Activated CD8-positive, alpha-beta T cell treated with anti-CD3 and anti-CD28 coated beads for 36 hours (primary cell): ENCODE measurements at regions not wholly inside any gene's neighbourhood (a gene's known extent, or its start where the extent isn't known, plus 50 kb on each side); places are given as distances from the start of the nearest gene placed in this dataset.

Experiments used
- ATAC-seq: fragments of 200-7000 bp; cut with Tn5 transposase; one replicate; pipeline ENCODE4 v1.10.0; 2021; ENCODE audit warnings: mild to moderate bottlenecking, moderate library complexity
- CTCF ChIA-PET: fragments of 350-600 bp; sonication (Branson Sonifier 250); formaldehyde crosslinking; loops from one replicate; lab custom pipeline; 2021; ENCODE audit warnings: antibody characterized with exemption; lab: Charles Lee
- POLR2A ChIA-PET: fragments of 350-600 bp; sonication (Branson Sonifier 250); formaldehyde crosslinking; loops from one replicate; lab custom pipeline; 2021; ENCODE audit warnings: antibody characterized with exemption; lab: Charles Lee
- DNase-seq: peaks from one replicate; pipeline ENCODE4 v3.0.0-alpha.2; 2020
- H3K27ac Mint-ChIP-seq: one replicate; pipeline ENCODE4 v1.8.0; 2021; ENCODE audit warnings: mild to moderate bottlenecking, mixed read lengths
- H3K27me3 Mint-ChIP-seq: one replicate; pipeline ENCODE4 v1.8.0; 2021; ENCODE audit warnings: mixed read lengths
- H3K36me3 Mint-ChIP-seq: one replicate; pipeline ENCODE4 v1.8.0; 2021; ENCODE audit warnings: low read depth, mixed read lengths
- H3K4me1 Mint-ChIP-seq: one replicate; pipeline ENCODE4 v1.8.0; 2021; ENCODE audit warnings: low read depth, mixed read lengths
- H3K4me3 Mint-ChIP-seq: one replicate; pipeline ENCODE4 v1.8.0; 2021; ENCODE audit warnings: mild to moderate bottlenecking, moderate library complexity, mixed read lengths
- H3K9me3 Mint-ChIP-seq: one replicate; pipeline ENCODE4 v1.8.0; 2021; ENCODE audit warnings: mixed read lengths
- intact Hi-C: fragments of 100-400 bp; cut with micrococcal nuclease; formaldehyde crosslinking; loops from one replicate; pipeline ENCODE4 v1.10.0; 2022
- TF ChIP-seq, protein P1 (sequence below): fragments of 200-600 bp; IDR thresholded peaks from one replicate; pipeline ENCODE4 v1.8.0; 2022; ENCODE audit warnings: antibody characterized with exemption, mild to moderate bottlenecking

DNA sequence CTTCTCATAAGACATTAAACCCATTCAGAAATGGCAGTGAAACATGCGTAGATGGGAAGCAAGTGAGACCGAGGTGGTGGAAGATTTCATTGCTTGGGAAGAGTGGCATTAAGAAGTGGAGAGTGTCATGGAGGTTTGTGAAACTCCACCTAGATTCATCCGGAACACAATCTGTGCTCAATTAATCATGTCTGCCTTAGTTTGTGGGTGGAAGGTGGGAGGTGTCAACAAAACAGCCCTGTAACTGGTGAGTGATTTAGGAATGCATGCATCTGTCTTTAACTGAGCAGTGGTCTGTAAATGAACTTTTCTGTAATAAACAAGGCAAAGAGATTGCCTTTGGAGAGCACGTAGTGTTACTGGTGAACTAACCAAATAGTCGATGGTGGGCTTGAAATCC is 113.7 kb downstream of the WNT5A start:
- CTCF ChIA-PET: no interaction called here
- intact Hi-C loops: no loop called here
- Mint-ChIP-seq H3K27ac (no peak overlapping the region), H3K4me1 (no peaks in the 10 kb centered on the region), H3K36me3 (no peaks in the 10 kb centered on the region), H3K27me3 (peaks cover 4% of the 10 kb centered on the region), H3K4me3 (no peak overlapping the region), H3K9me3 (peaks cover 2% of the 10 kb centered on the region)
- POLR2A ChIA-PET: no interaction called here
- no peak for DNase-seq
- ATAC-seq: no peak
- TF ChIP-seq, protein P1, sequence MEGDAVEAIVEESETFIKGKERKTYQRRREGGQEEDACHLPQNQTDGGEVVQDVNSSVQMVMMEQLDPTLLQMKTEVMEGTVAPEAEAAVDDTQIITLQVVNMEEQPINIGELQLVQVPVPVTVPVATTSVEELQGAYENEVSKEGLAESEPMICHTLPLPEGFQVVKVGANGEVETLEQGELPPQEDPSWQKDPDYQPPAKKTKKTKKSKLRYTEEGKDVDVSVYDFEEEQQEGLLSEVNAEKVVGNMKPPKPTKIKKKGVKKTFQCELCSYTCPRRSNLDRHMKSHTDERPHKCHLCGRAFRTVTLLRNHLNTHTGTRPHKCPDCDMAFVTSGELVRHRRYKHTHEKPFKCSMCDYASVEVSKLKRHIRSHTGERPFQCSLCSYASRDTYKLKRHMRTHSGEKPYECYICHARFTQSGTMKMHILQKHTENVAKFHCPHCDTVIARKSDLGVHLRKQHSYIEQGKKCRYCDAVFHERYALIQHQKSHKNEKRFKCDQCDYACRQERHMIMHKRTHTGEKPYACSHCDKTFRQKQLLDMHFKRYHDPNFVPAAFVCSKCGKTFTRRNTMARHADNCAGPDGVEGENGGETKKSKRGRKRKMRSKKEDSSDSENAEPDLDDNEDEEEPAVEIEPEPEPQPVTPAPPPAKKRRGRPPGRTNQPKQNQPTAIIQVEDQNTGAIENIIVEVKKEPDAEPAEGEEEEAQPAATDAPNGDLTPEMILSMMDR: no peak

DNA sequence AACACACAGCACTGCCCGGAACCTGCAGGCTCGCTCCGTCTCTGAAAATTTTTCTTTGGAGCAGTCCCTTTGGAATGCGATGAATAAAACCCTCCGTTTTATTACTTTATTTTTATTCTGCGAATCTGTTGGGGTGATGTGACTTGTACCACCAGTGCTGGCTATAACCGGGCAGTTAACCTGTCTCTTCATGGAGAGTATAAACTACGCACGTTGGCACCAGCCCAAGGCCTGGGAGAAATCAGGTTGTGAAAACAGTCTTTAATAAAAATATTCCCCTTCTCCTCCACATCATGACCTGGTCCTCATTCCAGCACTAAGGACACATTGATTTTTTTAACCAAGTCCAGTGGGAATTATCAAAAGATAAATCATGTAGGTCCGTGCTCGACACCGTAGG is 116.8 kb downstream of the WNT5A start:
- CTCF ChIA-PET: no interaction called here
- TF ChIP-seq, protein P1: no peak
- no peak for ATAC-seq

DNA sequence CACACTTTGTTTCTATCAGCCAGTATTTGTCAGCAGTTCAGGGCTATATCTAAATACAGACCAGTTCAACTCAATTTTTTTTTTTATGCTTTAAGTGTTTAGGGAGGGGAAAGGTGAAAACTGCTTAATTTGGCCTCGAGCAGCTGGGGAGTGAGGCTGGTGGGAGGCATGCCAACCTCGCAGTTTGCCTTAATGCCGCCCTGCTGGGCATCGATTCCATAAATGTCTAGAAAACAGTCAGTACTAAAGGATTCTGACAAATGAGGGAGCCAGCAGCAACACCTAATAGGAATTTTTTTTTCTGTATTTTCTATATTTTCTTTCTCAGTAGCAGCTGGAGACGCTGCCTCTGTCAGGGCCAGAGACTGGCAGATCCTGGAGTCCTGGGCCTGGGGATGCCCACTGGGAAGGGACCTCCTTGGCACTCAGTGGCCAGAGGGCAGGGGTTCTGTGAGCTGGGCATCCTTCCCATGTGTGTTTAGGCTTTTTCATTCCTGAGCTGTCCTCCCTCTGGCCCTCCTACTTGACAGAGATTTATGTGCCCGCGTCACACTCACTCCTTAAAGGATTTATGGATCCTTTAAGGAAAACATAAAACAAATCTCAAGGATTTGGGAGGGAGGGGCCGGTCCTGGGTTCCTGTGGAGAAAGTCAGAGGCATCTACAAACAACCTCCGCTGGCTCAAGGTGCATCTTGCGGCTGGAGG is 117.8 kb downstream of the WNT5A start:
- TF ChIP-seq, protein P1: no peak
- Mint-ChIP-seq H3K9me3 (peaks cover 2% of the 10 kb centered on the region), H3K27ac (no peak overlapping the region), H3K27me3 (peaks cover 4% of the 10 kb centered on the region), H3K4me3 (no peak overlapping the region), H3K36me3 (no peaks in the 10 kb centered on the region), H3K4me1 (no peaks in the 10 kb centered on the region)
- ATAC-seq: no peak
- DNase-seq: no peak
- intact Hi-C loops: no loop called here
- POLR2A ChIA-PET: no interaction called here
- CTCF ChIA-PET: no interaction called here

More for the DNA sequence above, 116.8 kb downstream of the WNT5A start:
- Mint-ChIP-seq H3K4me1 (no peaks in the 10 kb centered on the region), H3K36me3 (no peaks in the 10 kb centered on the region), H3K27ac (no peak overlapping the region), H3K27me3 (peaks cover 4% of the 10 kb centered on the region), H3K4me3 (no peak overlapping the region), H3K9me3 (peaks cover 2% of the 10 kb centered on the region)
- intact Hi-C loops: no loop called here
- DNase-seq: no peak
- POLR2A ChIA-PET: no interaction called here

DNA sequence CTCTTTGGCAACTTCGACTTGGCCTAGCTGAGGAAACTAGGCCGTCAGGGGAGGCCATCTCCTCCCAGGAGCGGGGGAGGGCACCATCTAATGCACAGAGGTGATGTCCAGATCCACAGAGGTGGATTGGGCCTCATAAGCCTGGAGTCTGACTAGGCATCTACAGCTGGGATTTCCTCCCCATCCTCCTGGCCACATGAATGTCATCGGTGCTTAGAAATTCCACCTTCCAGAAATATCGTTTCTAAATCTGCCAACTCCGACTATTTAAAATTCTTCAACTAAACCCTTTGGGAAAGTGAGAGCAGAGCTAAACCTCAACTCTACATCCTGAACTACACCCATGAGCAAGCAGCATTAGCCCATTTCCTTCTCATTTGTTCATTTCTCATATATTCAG is 118.7 kb downstream of the WNT5A start:
- H3K4me3 Mint-ChIP-seq: no peak overlapping the region

DNA sequence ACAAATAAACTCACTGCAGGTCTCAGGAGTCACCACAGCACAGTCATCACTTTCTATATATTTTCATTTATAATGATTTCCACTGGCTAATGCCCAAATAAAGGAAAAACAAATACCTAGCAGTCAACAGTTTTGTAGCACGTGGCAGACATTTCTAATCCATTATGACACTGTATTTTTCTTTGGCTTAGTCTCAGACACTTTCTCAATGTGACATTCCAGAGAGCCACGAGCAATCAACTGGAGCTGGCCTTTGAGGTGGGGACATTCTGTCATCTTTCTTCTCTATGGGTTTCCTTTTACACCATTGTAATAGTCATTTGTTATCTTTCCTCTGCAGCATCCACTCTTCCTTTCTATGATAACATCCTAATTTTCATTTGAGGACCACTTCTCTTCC is 119.7 kb downstream of the WNT5A start:
- intact Hi-C loops: no loop called here
- Mint-ChIP-seq H3K36me3 (no peaks in the 10 kb centered on the region), H3K9me3 (peaks cover 2% of the 10 kb centered on the region), H3K27ac (no peak overlapping the region), H3K27me3 (peaks cover 1% of the 10 kb centered on the region), H3K4me3 (no peak overlapping the region), H3K4me1 (no peaks in the 10 kb centered on the region)
- ChIA-PET POLR2A (no interaction called here), CTCF (no interaction called here)
- TF ChIP-seq, protein P1: no peak
- no peak for DNase-seq
- no peak for ATAC-seq

More for the DNA sequence above, 118.7 kb downstream of the WNT5A start:
- Mint-ChIP-seq H3K36me3 (no peaks in the 10 kb centered on the region), H3K27ac (no peak overlapping the region), H3K9me3 (peaks cover 2% of the 10 kb centered on the region), H3K4me1 (no peaks in the 10 kb centered on the region), H3K27me3 (peaks cover 2% of the 10 kb centered on the region)
- TF ChIP-seq, protein P1: no peak
- intact Hi-C loops: no loop called here
- no peak for ATAC-seq
- POLR2A ChIA-PET: no interaction called here
- CTCF ChIA-PET: no interaction called here
- no peak for DNase-seq
